ENCODE measurements at regions not wholly inside any gene's neighbourhood (a gene's known extent, or its start where the extent isn't known, plus 50 kb on each side); places are given as distances from the start of the nearest gene placed in this dataset.
A peak's percentile ranks its signal among the peaks of the same experiment; 100 is the strongest.
"Not testable (repeated sequence)": the region's sequence is repeated elsewhere in the genome, so short reads cannot be mapped to it uniquely, and the experiment has no call there.

DNA sequence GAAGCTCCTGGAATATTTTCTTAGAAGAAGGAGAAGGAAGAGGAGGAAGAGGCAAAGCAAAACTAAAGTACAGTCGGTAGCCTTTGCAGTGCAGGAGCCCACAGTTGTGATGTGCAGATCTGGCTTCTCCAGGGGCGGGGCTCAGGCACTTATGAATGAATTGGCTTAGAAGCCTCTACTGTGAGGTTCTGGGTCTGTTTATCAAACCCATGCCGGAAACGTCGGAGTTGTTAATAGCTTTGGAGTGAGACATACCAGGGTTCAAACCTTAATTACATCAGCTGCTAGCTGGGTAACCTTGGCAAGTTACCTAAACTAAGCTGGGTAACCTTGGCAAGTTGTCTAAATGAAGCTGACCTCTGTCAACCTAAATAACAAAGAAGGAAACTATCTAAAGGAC, 89.3 kb upstream of the PITRM1 start:
- no peak for DNase-seq (ENCODE audit: low read depth)

DNA sequence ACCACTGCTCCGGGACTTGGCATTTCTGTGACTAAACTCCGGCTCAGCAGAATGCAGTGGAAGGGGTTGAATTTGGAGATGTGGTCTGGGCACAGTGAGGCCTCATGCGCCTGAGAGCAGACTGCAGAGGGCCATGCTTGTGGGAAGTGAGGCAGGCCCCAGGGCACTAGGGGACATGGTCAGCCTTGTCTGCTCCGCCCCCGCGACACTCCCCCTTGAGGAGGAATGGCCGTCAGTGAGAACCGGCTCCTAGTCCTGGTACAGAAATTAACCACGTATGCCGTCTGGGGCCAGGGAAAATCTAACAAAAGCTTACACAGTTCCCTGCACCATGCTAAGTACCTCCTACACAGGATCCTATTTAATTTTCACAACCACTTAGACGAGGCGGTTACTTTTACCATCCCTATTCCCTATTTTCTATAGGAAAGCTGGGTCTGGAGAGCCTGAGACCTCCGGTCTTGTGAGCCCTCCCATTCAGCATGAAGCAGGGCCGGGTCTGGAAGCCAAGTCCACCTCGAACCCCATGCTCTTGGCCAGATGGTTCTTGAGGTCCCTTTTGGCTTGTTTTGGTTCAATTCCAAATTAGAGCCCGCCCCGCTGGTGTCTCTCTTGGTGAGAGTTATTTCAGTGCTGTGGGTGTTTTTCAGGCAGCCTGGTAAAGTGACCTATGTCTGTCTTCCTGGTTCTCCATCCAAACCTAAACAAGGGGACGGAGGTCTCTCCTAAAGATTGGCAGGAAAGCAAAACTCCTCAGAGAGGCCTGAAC, 87.7 kb upstream of the PITRM1 start:
- DNase-seq (ENCODE audit: low read depth): no peak

DNA sequence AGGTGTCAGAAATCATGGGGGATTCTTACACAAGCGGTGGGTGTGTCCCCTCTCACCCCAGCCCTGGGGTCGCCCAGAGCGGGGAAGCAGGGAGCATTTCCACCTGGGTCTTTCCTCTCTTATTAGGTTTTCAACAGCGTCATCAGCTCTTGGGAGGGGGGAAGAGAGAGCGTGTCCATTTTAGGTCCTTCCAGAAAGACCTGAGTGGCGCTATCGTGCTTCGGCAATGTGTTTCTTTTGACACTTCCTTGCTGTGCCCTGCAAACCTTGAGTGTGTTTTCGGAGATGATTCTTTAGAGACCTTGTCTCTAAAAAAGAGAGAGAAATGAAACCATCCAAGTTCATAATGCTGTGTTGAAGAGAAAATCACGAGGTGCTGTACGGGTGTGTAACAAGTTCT, 86.9 kb upstream of the PITRM1 start:
- DNase-seq (ENCODE audit: low read depth): no peak

DNA sequence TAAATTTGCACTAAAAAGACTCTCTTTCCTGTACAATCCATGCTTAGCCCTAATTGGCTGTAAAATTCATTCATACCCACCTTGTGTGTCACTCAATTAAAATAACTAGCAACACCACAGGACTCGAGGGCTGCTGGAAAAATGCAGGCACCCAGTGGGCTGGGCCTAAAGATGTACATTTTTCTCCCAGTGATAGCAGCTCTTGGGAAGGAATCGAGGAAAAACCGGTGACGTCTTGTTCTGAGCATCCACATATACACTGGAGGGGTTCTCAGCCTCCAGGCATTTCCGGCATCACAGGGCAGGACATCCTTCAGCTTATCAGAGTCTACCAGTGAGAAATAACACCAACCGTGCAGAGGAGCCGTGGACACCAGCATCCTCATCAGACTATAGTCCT, 85.8 kb upstream of the PITRM1 start:
- no peak for DNase-seq (ENCODE audit: low read depth)

DNA sequence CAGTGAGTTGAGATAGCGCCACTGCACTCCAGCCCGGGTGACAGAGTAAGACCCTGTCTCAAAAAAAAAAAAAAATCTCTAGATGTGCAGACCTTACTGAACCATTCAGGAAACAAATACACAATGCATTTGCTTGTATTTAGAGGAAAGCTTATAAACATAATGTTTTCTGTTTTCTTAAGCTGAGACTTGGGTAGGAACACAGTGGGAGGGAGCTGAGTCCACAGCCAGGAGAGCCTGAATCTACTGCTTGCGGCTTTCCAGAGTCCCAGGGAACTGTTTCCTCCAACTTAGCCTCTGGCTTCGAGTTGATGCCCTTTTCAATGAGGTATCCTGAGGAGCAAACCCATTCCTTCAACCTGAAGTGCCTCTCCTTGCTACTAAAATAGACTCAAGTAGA, 83.0 kb upstream of the PITRM1 start:
- no peak for DNase-seq (ENCODE audit: low read depth)

DNA sequence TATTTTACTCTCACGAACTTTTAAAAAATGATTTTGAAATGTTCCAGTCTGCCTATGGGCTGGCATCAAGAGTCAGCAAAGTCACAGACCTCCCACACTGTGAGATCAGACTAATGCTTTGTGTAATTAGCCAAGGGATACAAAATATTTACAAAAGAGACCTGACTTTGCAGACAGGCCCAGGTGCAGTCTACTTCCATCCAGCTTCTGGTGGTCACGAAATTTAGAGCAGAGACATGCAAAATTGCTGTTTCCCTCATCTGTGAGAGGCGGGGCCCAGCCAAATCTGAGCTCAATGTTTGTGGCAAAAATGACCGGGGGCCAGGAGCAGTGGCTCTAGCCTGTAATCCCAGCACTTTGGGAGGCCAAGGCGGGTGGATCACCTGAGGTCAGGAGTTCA, 82.5 kb upstream of the PITRM1 start:
- no peak for DNase-seq (ENCODE audit: low read depth)

DNA sequence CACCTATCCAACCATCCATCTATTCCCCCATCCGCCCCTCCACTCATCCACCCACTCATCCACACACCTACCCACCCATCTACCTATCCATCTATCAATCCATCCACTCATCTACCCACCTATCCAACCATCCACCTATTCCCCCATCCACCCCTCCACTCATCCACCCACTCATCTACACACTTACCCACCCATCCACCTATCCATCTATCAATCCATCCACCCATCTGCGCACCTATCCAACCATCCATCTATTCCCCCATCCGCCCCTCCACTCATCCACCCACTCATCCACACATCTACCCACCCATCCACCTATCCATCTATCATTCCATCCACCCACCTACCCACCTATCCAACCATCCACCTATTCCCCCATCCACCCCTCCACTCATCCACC, 81.4 kb upstream of the PITRM1 start:
- not testable (repeated sequence) for DNase-seq (ENCODE audit: low read depth)

DNA sequence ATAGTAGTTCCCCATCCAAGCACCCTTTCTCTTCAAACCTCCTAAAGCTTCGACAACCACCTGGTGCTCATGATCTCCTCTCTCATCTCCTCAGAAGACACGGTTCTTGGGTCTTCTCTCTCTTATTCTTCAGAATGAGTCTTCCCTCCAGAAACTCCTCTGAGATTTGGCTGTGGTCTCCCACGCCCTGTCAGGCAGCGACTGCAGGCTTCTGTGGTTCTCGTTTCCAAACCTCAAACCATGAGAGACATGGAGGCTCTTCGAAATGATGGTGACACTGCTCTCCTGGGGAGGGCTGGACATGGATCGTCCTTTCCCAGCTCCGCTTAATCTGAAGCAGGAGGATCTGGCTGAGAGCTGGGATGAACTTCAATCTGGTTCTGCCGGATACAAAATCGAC, 78.6 kb upstream of the PITRM1 start:
- no peak for DNase-seq (ENCODE audit: low read depth)

DNA sequence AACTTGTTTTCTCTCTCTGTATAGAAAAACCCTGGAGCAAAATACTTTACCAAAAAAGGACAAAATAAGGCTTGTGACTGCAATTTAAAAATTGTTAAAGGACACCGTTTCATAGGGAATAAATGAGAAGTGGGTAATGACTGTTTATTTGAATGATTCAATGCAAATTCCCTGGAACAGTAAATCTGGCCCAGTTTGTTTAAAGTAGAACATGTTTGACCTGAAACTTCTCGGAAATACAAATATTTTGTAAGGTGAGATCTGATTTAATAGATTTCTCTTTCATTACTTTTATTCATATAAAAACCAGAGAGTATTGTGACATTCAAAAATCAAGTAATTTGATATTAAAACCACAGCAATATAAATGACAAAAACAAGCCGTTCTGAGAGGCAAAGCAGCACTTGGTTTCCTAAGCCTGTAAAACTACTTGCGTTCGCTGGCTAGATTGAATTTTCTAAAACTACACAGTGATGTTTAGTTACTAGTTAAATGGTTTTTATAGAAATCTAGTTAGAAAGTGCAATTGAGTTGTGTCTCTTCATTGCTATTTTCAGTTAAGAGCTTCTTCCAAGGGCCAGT, 76.8 kb upstream of the PITRM1 start:
- no peak for DNase-seq (ENCODE audit: low read depth)

DNA sequence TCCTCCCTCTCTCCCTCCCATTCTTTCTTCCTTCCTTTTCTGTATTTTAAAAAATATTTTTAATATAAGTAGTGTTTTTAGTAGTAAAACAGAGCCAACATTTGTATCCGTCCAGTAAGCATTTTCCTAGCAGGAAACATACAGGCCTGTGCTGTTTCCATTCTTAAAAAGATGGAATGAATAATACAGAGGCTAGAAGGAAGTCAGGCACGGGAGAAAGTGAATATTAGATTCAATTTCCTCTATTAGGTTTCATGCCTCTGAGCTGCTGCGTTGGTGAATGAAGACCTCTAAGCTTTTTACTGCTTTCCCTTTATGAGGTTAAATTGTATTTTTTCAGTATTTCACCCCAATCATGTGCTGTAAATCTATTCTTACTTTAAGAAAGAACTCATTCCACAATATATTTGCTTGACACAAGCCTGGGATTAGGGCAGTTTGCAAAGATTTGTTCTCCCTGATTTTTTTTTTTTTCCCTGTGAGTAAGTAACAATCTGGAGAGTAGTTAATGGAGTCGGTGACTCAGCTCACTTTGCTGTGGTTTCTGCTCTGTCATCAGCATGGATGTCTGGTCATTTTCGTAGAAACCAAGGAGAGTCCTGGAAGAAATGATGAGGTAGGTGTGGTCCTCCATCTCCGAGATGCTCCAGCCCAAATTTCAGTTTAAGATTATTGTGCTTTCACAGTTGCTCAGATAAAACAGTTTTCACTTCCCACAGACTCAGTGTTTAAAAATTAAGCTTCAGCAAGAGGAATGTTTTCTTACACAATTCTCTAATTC, 76.1 kb upstream of the PITRM1 start:
- peak; percentile 53 for DNase-seq (ENCODE audit: low read depth)

DNA sequence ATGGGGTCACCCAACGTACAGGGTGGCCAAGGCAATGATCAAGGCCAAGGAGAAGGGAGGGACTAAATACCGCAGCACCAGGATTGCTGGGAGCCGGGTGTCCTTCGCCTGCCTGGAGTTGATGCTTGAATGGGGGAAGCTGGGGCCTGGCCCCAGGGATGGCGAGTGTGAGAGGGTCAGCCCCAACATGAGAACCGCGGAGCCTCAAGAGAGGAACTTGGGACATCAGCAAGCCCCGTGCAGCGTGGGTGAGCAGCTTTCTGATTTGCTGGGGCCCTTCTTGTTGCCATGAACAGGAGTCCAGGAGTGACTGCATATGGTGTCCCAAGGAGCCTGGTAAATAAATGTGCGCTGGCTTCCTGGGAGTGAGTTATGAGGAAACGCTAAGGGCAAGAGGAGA, 72.8 kb upstream of the PITRM1 start:
- no peak for DNase-seq (ENCODE audit: low read depth)

DNA sequence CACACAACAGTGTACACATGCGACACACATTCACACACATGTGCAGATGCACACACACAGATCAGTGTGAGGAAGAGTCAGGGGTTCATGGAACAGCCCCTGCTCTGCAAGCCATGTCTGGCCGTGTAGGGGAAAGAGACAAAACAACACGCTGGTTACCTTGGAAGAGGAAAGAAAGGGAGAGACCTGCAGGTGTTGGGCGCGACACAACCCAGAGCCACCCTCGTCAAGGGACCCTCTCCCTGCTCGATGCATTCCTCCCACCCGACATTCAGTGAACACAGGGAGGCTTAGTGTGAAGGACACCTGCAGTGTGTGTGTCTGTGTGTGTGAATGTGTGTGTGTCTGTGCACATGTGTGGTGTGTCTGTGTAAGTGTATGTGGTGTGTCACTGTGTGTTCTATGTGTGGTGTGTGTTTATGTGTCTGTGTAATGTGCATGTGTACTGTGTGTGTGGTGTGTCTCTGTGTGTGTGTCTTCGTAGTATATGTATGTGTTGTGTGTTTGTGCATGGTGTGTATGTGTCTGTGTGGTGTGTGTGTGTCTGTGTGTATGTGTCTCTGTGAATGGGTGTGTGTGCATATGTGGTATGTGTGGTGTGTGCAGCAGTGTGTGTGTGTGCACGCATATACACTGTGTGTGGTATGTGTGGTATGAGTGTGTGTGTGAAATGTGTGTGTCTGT, 69.5 kb upstream of the PITRM1 start:
- DNase-seq (ENCODE audit: low read depth): no peak

DNA sequence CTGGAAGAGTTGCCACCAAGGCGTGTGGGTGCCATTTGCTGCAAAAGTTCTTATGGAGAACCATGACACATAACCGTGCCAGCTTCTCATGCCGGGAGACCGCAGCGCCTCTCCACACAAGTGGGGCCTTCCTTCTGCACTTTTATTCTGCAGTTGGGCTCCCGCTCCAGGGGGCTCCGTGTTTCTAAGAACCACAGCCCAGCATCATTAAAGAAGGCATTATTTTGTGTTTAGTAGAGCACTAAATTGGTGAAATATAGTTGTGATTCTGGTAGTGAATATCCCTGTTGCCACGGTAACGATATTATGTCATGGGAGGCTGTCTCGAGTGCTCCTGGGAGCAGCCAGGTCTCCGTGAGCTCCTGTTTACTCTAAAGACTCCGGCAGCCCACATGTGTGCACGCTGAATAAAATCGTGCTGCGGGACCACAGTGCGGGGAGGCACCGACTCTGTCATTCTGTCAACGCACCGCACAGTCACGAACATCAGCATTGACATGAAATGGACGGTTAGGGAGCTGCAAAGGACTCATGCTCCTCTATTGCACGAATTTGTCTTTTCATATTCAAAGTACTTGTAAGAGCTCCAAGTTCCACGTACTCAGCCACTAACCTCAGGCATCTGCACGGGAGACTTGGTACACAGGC, 68.8 kb upstream of the PITRM1 start:
- DNase-seq (ENCODE audit: low read depth): no peak

DNA sequence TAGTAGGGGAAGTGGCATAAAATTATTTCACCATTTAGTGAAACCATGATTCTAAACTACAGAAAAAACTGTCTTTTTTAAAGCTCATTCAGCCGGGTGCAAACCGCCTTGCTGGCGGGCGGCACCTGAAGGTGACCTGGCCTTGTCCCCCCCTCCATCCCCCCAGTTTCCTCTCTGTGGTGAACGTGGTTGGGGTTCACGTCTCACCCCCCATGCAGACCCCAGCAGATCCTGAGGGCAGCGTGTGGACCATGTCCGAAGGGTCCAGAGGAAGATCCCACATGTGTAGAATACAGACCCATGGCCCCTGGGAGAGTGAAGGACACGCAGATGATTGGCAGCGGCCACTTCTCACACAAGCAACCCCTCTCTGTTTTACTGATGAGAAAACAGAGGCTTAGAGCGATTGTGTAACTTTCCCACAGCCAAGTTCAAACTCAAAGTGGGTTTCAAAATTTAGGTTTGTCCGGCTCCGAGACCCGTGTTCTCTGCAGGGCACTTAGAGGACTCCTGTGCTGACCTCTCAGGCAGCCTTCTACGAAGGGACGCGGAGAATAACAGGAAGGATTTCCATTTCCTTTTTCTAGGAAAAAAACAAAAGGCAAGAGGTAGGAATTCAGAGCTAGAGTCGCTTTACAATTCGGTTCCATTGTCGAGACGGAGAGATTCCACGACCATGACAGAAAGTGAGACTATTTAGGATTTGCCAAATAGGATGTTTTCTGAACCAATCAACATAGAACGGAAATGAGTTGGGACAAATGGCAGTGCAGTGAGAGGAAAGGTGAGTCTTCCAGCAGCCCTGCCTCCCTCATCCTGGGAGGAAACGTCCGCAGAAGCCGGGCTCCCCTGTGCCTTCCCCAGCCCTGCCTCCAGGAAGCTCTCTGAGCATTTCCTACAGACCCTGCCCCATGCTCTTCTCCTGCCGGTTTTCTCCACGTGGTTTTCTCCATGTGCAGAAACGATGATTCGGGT, 67.6 kb upstream of the PITRM1 start:
- DNase-seq (ENCODE audit: low read depth): no peak

DNA sequence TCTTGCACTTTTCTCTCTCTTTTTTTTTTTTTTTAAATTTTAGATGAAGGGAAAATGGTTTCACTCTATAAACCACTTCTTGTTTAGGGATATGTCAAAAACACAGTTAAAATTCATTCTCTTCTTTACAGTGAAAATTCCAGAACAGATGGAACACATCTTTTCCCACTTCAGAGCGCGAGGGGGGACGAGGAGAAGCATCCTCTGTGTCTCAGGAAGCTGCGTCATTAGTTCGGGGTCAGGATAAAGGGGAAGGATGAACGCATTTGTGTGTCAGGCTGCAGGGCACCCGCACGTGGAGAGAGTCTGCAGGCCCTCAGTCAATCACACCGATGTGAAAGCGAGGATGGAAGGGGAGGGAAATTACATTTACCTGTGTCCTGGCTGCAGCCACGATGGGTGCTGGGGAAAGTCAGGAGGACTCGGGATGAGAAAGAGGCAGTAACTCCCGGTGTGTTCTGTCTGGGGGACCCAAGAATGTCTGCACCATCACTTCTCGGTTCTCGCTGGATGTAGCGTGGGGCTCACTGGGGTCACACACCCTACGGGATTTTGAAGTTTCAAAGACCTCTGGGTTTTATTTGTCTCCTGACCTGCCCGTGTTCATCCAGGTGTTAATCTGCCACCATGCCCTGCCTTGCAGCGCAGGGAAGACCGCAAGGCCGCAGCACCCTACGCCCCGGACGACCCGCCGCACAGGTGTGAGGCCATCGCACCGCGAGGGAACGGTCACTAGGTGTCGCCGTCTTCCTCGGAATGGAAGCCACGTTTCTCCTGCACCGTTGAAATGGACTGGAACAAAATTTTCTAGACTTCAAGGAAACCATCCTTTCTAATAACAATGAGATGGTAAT, 66.7 kb upstream of the PITRM1 start:
- DNase-seq (ENCODE audit: low read depth): no peak

DNA sequence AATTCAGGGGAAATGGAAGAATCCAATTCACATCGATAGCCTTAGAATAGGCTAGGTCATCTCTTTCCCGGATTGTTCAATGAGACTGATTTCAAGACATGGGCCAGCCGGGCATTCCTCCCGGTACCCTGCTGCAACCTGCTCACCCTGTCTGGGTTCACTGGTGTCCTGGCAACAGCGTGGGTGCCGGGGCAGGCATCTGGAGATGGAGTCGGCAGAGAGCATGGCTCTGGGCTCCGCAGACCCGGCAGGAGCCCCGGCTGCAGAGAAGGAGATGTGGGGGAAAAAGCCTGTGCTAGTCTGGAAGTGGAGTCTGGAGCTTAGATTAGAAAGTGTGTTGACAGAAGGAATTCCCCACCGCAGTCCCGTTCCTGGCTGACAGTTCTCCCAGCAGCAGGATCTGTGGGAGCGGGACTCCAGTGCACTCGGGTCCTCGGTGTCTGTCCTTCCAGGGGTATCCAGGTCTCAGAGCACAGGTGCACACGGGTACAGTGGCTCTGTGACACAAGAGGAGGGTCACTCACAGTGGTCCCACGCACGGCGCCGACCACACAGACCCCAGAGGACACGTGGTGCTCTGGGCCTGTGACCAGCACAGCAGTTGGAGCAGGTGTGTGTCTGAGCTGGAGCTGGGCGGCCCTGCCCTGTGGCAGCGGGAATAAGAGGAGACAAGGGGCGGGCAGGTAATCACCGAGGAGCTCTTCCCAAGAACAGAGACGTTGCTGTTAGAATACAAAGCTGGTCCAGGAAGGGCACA, 65.7 kb upstream of the PITRM1 start:
- no peak for DNase-seq (ENCODE audit: low read depth)

DNA sequence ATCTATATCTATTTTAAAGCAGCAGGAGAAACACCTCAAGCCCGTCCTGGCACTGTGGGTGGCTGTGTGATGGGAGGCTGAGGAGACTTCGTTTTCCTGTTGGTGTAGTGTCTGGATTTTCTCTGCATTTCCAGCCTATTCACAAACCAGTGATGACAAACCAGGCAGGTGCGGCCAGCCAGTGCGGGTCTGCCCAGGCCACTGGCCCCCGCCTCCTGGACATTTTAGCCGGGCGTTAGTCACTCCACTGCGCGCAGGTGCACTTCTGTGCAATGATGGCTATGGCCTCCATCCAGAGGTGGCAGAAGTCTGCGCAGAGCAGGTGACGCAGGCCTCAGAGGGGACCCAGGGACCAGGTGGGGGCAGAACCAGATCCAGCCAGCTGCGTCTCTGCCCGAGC, 64.9 kb upstream of the PITRM1 start:
- no peak for DNase-seq (ENCODE audit: low read depth)

DNA sequence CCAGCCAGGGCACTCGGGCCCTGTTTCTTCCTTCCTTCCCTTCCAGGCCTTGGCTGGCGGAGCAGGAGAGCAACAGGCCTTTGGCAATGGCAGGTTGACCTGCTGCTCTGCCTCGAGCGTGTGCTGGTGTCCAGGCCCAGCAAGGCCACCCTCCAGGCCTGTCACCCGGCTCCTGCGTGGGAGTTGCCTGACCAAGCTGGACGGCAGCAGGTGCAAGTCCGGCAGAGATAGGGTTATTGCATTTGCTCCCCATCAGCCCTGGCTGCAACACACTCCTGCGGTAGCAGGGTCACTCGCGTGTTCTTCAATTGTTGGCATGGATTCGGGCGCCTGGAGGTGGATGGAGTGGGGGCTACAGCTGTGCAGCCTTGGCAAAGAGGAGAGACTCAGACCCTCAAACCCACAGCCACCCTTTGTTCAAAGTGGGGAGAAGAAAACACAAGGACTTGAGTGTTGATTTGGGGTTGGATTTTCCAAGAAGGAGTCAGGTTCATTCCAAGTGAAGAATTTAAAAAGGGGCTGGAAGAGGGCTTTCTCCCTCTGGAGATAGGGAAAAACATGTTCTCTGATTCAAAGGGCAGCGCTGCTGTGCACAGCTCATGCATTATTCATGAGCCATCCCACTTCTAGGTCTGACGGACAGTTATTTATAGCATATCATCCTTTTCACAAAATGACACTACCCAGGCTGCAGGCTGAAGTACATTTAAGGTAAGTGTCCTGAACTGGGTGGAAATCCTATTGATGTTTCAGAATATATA, 64.2 kb upstream of the PITRM1 start:
- no peak for DNase-seq (ENCODE audit: low read depth)
